K562 (cell line): ENCODE measurements at regions not wholly inside any gene's neighbourhood (a gene's known extent, or its start where the extent isn't known, plus 50 kb on each side); places are given as distances from the start of the nearest gene placed in this dataset.

Experiments
- CBX5 ChIP-seq: IDR thresholded peaks from 2 replicates; pipeline ENCODE4 v1.6.1; 2014; ENCODE audit warnings: low read depth, borderline replicate concordance
- GABPA ChIP-seq: fragments of 200-800 bp; sonication (Bioruptor generic); conservative IDR thresholded peaks from 2 replicates; pipeline ENCODE4 v1.6.1; 2016; ENCODE audit warnings: low read depth, missing genetic modification characterization, missing compliant biosample characterization
- PATZ1 ChIP-seq: fragments of 250-450 bp; sonication (Bioruptor Pico); IDR thresholded peaks from 2 replicates; pipeline ENCODE4 v1.5.0; 2020; ENCODE audit warnings: mild to moderate bottlenecking, borderline replicate concordance
- RFX5 ChIP-seq: IDR thresholded peaks from 2 replicates; pipeline ENCODE4 v1.6.1; 2011; ENCODE audit warnings: low read depth, mild to moderate bottlenecking, improper control_type of control experiment, low read length
- TAF1 ChIP-seq: IDR thresholded peaks from 2 replicates; pipeline ENCODE4 v1.6.1; 2011; ENCODE audit warnings: mild to moderate bottlenecking, low read length, moderate library complexity; ENCODE audit not compliant: insufficient read depth, control insufficient read depth, severe bottlenecking; ENCODE audit errors: extremely low read depth
- TOE1 ChIP-seq, 2 experiments: fragments of 450-650 bp in 1 of 2; sonication (generic) in 1 of 2; formaldehyde crosslinking in 1 of 2; IDR thresholded peaks; 2 replicates each; pipeline versions ENCODE4 v1.7.1 to v1.8.0; 2016 to 2022; ENCODE audit warnings: borderline replicate concordance in 2 of 2, mild to moderate bottlenecking in 2 of 2, antibody characterized with exemption in 1 of 2, inconsistent platforms in 1 of 2, low read depth in 1 of 2, missing genetic modification reagents in 1 of 2, moderate library complexity in 1 of 2
- ZC3H11A ChIP-seq: IDR thresholded peaks from 2 replicates; pipeline ENCODE4 v1.6.1; 2012; ENCODE audit warnings: low read depth, low read length, improper control_type of control experiment
- ZNF274 ChIP-seq: IDR thresholded peaks from 2 replicates; pipeline ENCODE4 v1.6.1; 2011; ENCODE audit warnings: low read depth, mild to moderate bottlenecking, low read length, moderate library complexity, borderline replicate concordance
- TF ChIP-seq, protein P1 (sequence below): sonication (generic); formaldehyde crosslinking; IDR thresholded peaks from 2 replicates; pipeline ENCODE4 v1.8.0; 2022; ENCODE audit warnings: missing genetic modification reagents, mild to moderate bottlenecking, moderate library complexity, borderline replicate concordance
- TF ChIP-seq, protein P2 (sequence below), 3 experiments: IDR thresholded peaks in 2 of 3; conservative IDR thresholded peaks in 1 of 3; 2 replicates each; pipeline ENCODE4 v1.5.1; 2011 to 2012; ENCODE audit warnings: low read length in 3 of 3, mild to moderate bottlenecking in 3 of 3, control low read depth in 2 of 3, improper control_type of control experiment in 1 of 3, inconsistent platforms in 1 of 3, low read depth in 1 of 3, mixed read lengths in 1 of 3, moderate library complexity in 1 of 3; ENCODE audit not compliant: insufficient read depth in 2 of 3

- TF ChIP-seq, protein P1, sequence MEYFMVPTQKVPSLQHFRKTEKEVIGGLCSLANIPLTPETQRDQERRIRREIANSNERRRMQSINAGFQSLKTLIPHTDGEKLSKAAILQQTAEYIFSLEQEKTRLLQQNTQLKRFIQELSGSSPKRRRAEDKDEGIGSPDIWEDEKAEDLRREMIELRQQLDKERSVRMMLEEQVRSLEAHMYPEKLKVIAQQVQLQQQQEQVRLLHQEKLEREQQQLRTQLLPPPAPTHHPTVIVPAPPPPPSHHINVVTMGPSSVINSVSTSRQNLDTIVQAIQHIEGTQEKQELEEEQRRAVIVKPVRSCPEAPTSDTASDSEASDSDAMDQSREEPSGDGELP (CRISPR knock-in tag), result no peak
- TF ChIP-seq TOE1 (IDR thresholded peaks at IDR 0.05; ENCODE audit: borderline replicate concordance), result no peak
- no peak for TF ChIP-seq TOE1 (CRISPR knock-in tag; IDR thresholded peaks at IDR 0.05; ENCODE audit: borderline replicate concordance, low read depth)
- TF ChIP-seq ZNF274, result no peak
- no peak for TF ChIP-seq PATZ1 (CRISPR knock-in tag)
- TF ChIP-seq TAF1, result no peak
- TF ChIP-seq, protein P2, sequence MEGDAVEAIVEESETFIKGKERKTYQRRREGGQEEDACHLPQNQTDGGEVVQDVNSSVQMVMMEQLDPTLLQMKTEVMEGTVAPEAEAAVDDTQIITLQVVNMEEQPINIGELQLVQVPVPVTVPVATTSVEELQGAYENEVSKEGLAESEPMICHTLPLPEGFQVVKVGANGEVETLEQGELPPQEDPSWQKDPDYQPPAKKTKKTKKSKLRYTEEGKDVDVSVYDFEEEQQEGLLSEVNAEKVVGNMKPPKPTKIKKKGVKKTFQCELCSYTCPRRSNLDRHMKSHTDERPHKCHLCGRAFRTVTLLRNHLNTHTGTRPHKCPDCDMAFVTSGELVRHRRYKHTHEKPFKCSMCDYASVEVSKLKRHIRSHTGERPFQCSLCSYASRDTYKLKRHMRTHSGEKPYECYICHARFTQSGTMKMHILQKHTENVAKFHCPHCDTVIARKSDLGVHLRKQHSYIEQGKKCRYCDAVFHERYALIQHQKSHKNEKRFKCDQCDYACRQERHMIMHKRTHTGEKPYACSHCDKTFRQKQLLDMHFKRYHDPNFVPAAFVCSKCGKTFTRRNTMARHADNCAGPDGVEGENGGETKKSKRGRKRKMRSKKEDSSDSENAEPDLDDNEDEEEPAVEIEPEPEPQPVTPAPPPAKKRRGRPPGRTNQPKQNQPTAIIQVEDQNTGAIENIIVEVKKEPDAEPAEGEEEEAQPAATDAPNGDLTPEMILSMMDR (IDR thresholded peaks at IDR 0.05 in 2 of 3, conservative IDR thresholded peaks at IDR 0.05 in 1 of 3; ENCODE audit: insufficient read depth in 2 of 3, low read depth in 1 of 3, low read length in 3 of 3), result no peak
- TF ChIP-seq GABPA (tag), result no peak
- no peak for TF ChIP-seq ZC3H11A
- no peak for TF ChIP-seq RFX5
- TF ChIP-seq CBX5, result no peak
Measured at GRCh38 chr4:126268106-126268505, 953.4 kb downstream of the FAT4 start.
